ENCODE measurements at regions not wholly inside any gene's neighbourhood (a gene's known extent, or its start where the extent isn't known, plus 50 kb on each side); places are given as distances from the start of the nearest gene placed in this dataset.
A peak's percentile ranks its signal among the peaks of the same experiment; 100 is the strongest.

DNA sequence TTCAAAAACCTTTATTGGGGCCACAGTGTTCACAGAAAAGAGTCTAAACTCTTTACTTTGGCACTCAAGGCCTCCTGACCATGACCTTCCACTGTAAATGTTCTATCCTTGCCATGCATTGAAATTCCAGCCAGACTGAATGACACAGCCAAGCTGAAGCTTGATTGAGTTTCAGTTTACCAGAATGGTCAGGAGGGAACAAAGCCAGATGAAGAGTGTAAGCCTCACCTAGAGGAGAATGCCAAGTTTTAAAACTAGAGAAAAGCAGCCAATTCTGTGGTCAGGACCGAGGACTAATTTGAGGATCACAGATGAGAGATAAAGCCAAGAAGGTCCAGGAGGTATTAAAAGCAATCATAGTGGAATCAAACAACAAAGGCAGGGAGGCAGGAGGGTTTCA is 215.3 kb downstream of the KCNA4 start:
- no peaks in the 10 kb centered on the region for H3K9me3 ChIP-seq
- DNase-seq, result no peak
- TF ChIP-seq POLR2A (IDR thresholded peaks at IDR 0.05), result no peak
- TF ChIP-seq, protein P1, sequence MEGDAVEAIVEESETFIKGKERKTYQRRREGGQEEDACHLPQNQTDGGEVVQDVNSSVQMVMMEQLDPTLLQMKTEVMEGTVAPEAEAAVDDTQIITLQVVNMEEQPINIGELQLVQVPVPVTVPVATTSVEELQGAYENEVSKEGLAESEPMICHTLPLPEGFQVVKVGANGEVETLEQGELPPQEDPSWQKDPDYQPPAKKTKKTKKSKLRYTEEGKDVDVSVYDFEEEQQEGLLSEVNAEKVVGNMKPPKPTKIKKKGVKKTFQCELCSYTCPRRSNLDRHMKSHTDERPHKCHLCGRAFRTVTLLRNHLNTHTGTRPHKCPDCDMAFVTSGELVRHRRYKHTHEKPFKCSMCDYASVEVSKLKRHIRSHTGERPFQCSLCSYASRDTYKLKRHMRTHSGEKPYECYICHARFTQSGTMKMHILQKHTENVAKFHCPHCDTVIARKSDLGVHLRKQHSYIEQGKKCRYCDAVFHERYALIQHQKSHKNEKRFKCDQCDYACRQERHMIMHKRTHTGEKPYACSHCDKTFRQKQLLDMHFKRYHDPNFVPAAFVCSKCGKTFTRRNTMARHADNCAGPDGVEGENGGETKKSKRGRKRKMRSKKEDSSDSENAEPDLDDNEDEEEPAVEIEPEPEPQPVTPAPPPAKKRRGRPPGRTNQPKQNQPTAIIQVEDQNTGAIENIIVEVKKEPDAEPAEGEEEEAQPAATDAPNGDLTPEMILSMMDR (IDR thresholded peaks at IDR 0.05), result no peak
- H3K27me3 ChIP-seq, result no peaks in the 10 kb centered on the region
- WGBS, 2 donors, result 42 to 67% methylated on average over 1 of the region's 1 CpG
- no peaks in the 10 kb centered on the region for H3K4me1 ChIP-seq
- no peak overlapping the region for H3K4me3 ChIP-seq
- no peak overlapping the region for H3K27ac ChIP-seq
- intact Hi-C loops (cut with DNase I; ENCODE audit: low total_unique reads), result no loop called here
- no peaks in the 10 kb centered on the region for H3K36me3 ChIP-seq (ENCODE audit: low read depth, missing control alignments)

DNA sequence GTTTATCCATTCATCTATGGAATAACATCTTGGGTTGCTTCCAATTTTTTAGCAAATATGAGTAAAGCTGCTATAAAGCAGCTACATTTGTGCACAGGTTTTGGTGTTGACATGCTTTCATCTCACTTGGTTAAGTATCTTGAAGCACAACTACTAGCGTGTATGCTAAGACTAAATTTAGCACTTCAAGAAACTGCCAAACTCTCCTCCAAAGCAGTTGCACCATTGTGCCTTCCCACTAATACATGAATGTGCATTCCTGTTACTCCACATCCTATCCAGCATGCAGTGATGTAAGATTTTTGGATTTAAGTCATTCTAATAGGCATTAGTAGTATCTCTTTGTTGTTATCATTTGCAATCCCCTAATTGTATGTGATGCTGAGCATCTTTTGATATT is 230.7 kb downstream of the KCNA4 start:
- WGBS, 2 donors, result 76 to 90% methylated on average over 1 of the region's 1 CpG
- H3K36me3 ChIP-seq (ENCODE audit: low read depth, missing control alignments), result no peaks in the 10 kb centered on the region
- TF ChIP-seq POLR2A (IDR thresholded peaks at IDR 0.05), result no peak
- TF ChIP-seq, protein P1 (IDR thresholded peaks at IDR 0.05), result no peak
- no peaks in the 10 kb centered on the region for H3K27me3 ChIP-seq
- no peak overlapping the region for H3K27ac ChIP-seq
- H3K4me1 ChIP-seq, result peaks cover 4% of the 10 kb centered on the region
- intact Hi-C loops (cut with DNase I; ENCODE audit: low total_unique reads), result no loop called here
- H3K4me3 ChIP-seq, result no peak overlapping the region
- no peaks in the 10 kb centered on the region for H3K9me3 ChIP-seq
- DNase-seq, result no peak

DNA sequence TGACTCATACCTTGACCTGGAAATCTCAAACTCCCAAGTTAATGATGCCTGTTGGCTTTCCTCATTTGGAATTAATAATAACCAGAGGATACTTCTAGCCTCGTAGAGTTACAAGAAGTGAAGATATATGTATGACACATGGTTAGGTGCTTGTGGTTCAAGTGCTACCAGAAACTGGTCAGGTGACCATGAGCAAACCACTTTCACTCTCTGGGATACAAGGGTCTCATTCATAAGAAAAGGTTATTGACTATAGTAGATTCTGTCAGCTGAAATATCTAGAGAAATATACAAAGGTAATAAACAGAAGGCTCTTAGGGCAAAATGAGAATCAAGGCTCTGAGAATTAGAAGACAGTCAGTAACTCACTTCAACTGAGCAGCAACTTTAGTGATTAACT is 233.3 kb downstream of the KCNA4 start:
- WGBS, 2 donors, result 56 to 62% methylated on average over 1 of the region's 1 CpG
- intact Hi-C loops (cut with DNase I; ENCODE audit: low total_unique reads), result no loop called here

DNA sequence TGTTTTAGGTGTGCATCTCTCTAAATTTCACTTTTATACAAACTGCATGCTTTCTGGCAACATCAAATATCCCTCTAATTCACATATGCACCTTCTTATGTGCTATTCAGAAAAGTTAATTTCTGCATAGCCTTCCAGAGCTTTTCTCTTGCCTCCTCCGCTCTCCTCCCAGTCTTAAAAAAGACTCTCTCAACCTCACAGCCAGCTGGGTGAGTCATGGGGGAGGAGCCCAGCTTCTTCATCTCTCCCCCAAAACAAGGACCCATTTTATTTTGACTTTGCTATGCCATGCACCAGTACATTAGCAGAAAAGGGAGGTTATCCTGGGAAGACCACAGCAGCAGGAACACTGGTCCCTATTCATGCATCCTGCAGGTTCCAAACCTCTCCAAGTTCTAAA is 234.4 kb downstream of the KCNA4 start:
- Histone ChIP-seq H3K4me3 (no peak overlapping the region), H3K27me3 (no peaks in the 10 kb centered on the region), H3K4me1 (peaks cover 10% of the 10 kb centered on the region), H3K27ac (no peak overlapping the region), H3K36me3 (ENCODE audit: low read depth, missing control alignments) (no peaks in the 10 kb centered on the region), H3K9me3 (no peaks in the 10 kb centered on the region)
- DNase-seq, result peak; percentile 28
- intact Hi-C loops (cut with DNase I; ENCODE audit: low total_unique reads), result no loop called here
- TF ChIP-seq, protein P1 (IDR thresholded peaks at IDR 0.05), result no peak
- TF ChIP-seq POLR2A (IDR thresholded peaks at IDR 0.05), result no peak
- 59 to 62% methylated on average over 1 of the region's 1 CpG for WGBS, 2 donors

More for the DNA sequence above, 233.3 kb downstream of the KCNA4 start:
- DNase-seq, result no peak
- Histone ChIP-seq H3K36me3 (ENCODE audit: low read depth, missing control alignments) (no peaks in the 10 kb centered on the region), H3K9me3 (no peaks in the 10 kb centered on the region), H3K27me3 (no peaks in the 10 kb centered on the region), H3K4me1 (peaks cover 10% of the 10 kb centered on the region), H3K27ac (no peak overlapping the region), H3K4me3 (no peak overlapping the region)
- TF ChIP-seq, protein P1 (IDR thresholded peaks at IDR 0.05), result no peak
- no peak for TF ChIP-seq POLR2A (IDR thresholded peaks at IDR 0.05)

DNA sequence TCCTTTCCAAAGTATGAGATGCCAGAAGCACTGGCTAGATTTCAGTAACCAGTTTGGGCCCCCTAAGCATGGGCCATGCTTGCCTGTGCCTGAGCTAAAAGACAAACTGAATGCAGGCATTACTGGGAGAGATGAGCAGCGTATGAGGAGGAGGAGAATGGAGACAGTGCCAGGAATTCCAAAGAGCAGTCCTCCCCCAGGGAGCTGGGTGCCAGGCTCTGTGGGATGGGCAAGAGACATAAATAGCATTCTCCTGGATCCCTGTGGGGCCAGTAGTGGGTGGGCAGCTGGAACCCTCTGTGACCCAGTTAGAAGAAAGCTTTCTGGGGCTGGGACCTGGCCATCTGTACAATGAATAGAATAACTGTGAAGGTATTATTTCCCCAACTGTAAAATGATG is 235.6 kb downstream of the KCNA4 start:
- Histone ChIP-seq H3K27ac (no peak overlapping the region), H3K36me3 (ENCODE audit: low read depth, missing control alignments) (no peaks in the 10 kb centered on the region), H3K4me1 (peaks cover 10% of the 10 kb centered on the region), H3K27me3 (no peaks in the 10 kb centered on the region), H3K4me3 (no peak overlapping the region), H3K9me3 (no peaks in the 10 kb centered on the region)
- 21 to 32% methylated on average over 1 of the region's 1 CpG for WGBS, 2 donors
- DNase-seq, result peak; percentile 77
- TF ChIP-seq, protein P1 (IDR thresholded peaks at IDR 0.05), result no peak
- intact Hi-C loops (cut with DNase I; ENCODE audit: low total_unique reads), result no loop called here
